Fibroblast of lung (primary cell): ENCODE measurements at regions not wholly inside any gene's neighbourhood (a gene's known extent, or its start where the extent isn't known, plus 50 kb on each side); places are given as distances from the start of the nearest gene placed in this dataset.

Experiments
- DNase-seq, 2 donors: peaks; one replicate each; pipeline versions ENCODE4 v3.0.0 to v3.0.0-alpha.2; 2010; ENCODE audit warnings: low read depth in 2 of 2
- H2AFZ ChIP-seq: 2 replicates; pipeline ENCODE4 v1.5.1; 2012; ENCODE audit warnings: low read length, control low read depth, inconsistent platforms
- H3K27ac ChIP-seq: 2 replicates; pipeline ENCODE4 v1.5.1; 2011; ENCODE audit warnings: low read length, control low read depth; ENCODE audit not compliant: insufficient read depth
- H3K27me3 ChIP-seq: 2 replicates; pipeline ENCODE4 v1.5.1; 2011; ENCODE audit warnings: mild to moderate bottlenecking, low read length; ENCODE audit not compliant: control insufficient read depth, insufficient read depth
- H3K36me3 ChIP-seq: 2 replicates; pipeline ENCODE4 v1.5.1; 2011; ENCODE audit warnings: low read length; ENCODE audit not compliant: control insufficient read depth, insufficient read depth
- H3K4me1 ChIP-seq: 2 replicates; pipeline ENCODE4 v1.5.1; 2011; ENCODE audit warnings: low read length; ENCODE audit not compliant: control insufficient read depth, insufficient read depth; ENCODE audit errors: extremely low read depth
- H3K4me2 ChIP-seq: 2 replicates; pipeline ENCODE4 v1.5.1; 2011; ENCODE audit warnings: low read length, control low read depth; ENCODE audit not compliant: insufficient read depth; ENCODE audit errors: extremely low read depth
- H3K4me3 ChIP-seq, 4 experiments: fragments of 200-600 bp in 1 of 4; sonication (generic) in 1 of 4; replicated peaks in 1 of 4; 2 replicates each; pipeline ENCODE4 v1.5.1; 2011 to 2016; ENCODE audit warnings: low read length in 4 of 4, low read depth in 3 of 4, mild to moderate bottlenecking in 3 of 4, control low read depth in 2 of 4, inconsistent platforms in 1 of 4, mixed read lengths in 1 of 4; ENCODE audit not compliant: insufficient read depth in 1 of 4; ENCODE audit errors: control extremely low read depth in 1 of 4
- H3K79me2 ChIP-seq: 2 replicates; pipeline ENCODE4 v1.5.1; 2012; ENCODE audit warnings: mild to moderate bottlenecking, low read length, inconsistent platforms; ENCODE audit not compliant: control insufficient read depth, insufficient read depth
- H3K9ac ChIP-seq: 2 replicates; pipeline ENCODE4 v1.5.1; 2011; ENCODE audit warnings: mild to moderate bottlenecking, low read length, control low read depth; ENCODE audit not compliant: insufficient read depth
- H3K9me3 ChIP-seq: 2 replicates; pipeline ENCODE4 v1.5.1; 2012; ENCODE audit warnings: low read depth, low read length; ENCODE audit not compliant: control insufficient read depth, insufficient read depth
- H4K20me1 ChIP-seq: 2 replicates; pipeline ENCODE4 v1.5.1; 2011; ENCODE audit warnings: low read length; ENCODE audit not compliant: control insufficient read depth, insufficient read depth; ENCODE audit errors: extremely low read depth
- CTCF ChIP-seq, 2 donors: IDR thresholded peaks in 1 of 2; conservative IDR thresholded peaks in 1 of 2; 1 replicate in 1 of 2; 2 replicates in 1 of 2; pipeline ENCODE4 v1.5.1; 2011 to 2012; ENCODE audit warnings: low read length in 2 of 2, control low read depth in 1 of 2, inconsistent platforms in 1 of 2, low read depth in 1 of 2, mild to moderate bottlenecking in 1 of 2
- EZH2 ChIP-seq: IDR thresholded peaks from 2 replicates; pipeline ENCODE4 v1.5.1; 2012; ENCODE audit warnings: low read length, control low read depth, mild to moderate bottlenecking; ENCODE audit errors: missing control alignments

GRCh38 chr4:94015956-94016355, 187.4 kb downstream of the ATOH1 start:
- Histone ChIP-seq H3K9me3 (no peaks in the 10 kb centered on the region), H3K4me2 (no peak overlapping the region), H3K4me1 (no peaks in the 10 kb centered on the region), H3K36me3 (no peaks in the 10 kb centered on the region), H3K9ac (no peak overlapping the region), H3K27ac (no peak overlapping the region), H3K4me3 (no peak overlapping the region), H3K27me3 (no peaks in the 10 kb centered on the region), H4K20me1 (no peaks in the 10 kb centered on the region), H2AFZ (no peak overlapping the region), H3K79me2 (no peaks in the 10 kb centered on the region)
- no peak for DNase-seq
- no peak for TF ChIP-seq EZH2
- no peak for TF ChIP-seq CTCF (conservative IDR thresholded peaks at IDR 0.05 in 1 of 2, IDR thresholded peaks at IDR 0.05 in 1 of 2; ENCODE audit: low read depth in 1 of 2, low read length in 2 of 2)

- H3K4me3 ChIP-seq, result no peak overlapping the region
- no peak overlapping the region for H3K27ac ChIP-seq
- H3K9me3 ChIP-seq, result no peaks in the 10 kb centered on the region
- no peak overlapping the region for H3K9ac ChIP-seq
- no peak overlapping the region for H2AFZ ChIP-seq
- H3K36me3 ChIP-seq, result no peaks in the 10 kb centered on the region
- TF ChIP-seq CTCF (conservative IDR thresholded peaks at IDR 0.05 in 1 of 2, IDR thresholded peaks at IDR 0.05 in 1 of 2; ENCODE audit: low read depth in 1 of 2, low read length in 2 of 2) (no peak), EZH2 (no peak)
- peak in 1 of 2 donors; percentile 1 for DNase-seq
- H3K4me2 ChIP-seq, result no peak overlapping the region
- H4K20me1 ChIP-seq, result no peaks in the 10 kb centered on the region
- no peaks in the 10 kb centered on the region for H3K79me2 ChIP-seq
- no peaks in the 10 kb centered on the region for H3K4me1 ChIP-seq
- no peaks in the 10 kb centered on the region for H3K27me3 ChIP-seq
Observed at GRCh38 chr4:94032754-94033153, 174.9 kb upstream of the SMARCAD1 start.

GRCh38 chr4:94036964-94037363, 170.7 kb upstream of the SMARCAD1 start:
- no peaks in the 10 kb centered on the region for H3K4me1 ChIP-seq
- no peak overlapping the region for H3K4me3 ChIP-seq
- no peak overlapping the region for H3K27ac ChIP-seq
- H3K36me3 ChIP-seq, result no peaks in the 10 kb centered on the region
- no peak overlapping the region for H2AFZ ChIP-seq
- no peaks in the 10 kb centered on the region for H3K27me3 ChIP-seq
- no peaks in the 10 kb centered on the region for H3K9me3 ChIP-seq
- no peak overlapping the region for H3K4me2 ChIP-seq
- DNase-seq, result no peak
- TF ChIP-seq EZH2 (no peak), CTCF (conservative IDR thresholded peaks at IDR 0.05 in 1 of 2, IDR thresholded peaks at IDR 0.05 in 1 of 2; ENCODE audit: low read depth in 1 of 2, low read length in 2 of 2) (no peak)
- no peaks in the 10 kb centered on the region for H4K20me1 ChIP-seq
- no peak overlapping the region for H3K9ac ChIP-seq
- H3K79me2 ChIP-seq, result no peaks in the 10 kb centered on the region
